ENCODE measurements at regions not wholly inside any gene's neighbourhood (a gene's known extent, or its start where the extent isn't known, plus 50 kb on each side); places are given as distances from the start of the nearest gene placed in this dataset.

- WGBS, 2 donors: 85 to 86% methylated on average over 6 of the region's 6 CpGs
These were observed 201.9 kb upstream of the PPARGC1A start for GRCh38 chr4:24091639-24092233.

GRCh38 chr4:24089851-24090534 is 200.1 kb upstream of the PPARGC1A start:
- WGBS, 2 donors: 70 to 76% methylated on average over 3 of the region's 3 CpGs
- no peak for DNase-seq
- Histone ChIP-seq H3K27me3 (no peaks in the 10 kb centered on the region), H3K9me3 (no peaks in the 10 kb centered on the region), H3K4me1 (no peaks in the 10 kb centered on the region), H3K36me3 (ENCODE audit: low read depth, missing control alignments) (no peaks in the 10 kb centered on the region), H3K27ac (no peak overlapping the region), H3K4me3 (no peak overlapping the region)
- intact Hi-C loops (cut with DNase I; ENCODE audit: low total_unique reads): no loop called here
- no peak for TF ChIP-seq POLR2A (IDR thresholded peaks at IDR 0.05)
- no peak for TF ChIP-seq CTCF (IDR thresholded peaks at IDR 0.05)

More at GRCh38 chr4:24091639-24092233, 201.9 kb upstream of the PPARGC1A start:
- Histone ChIP-seq H3K36me3 (ENCODE audit: low read depth, missing control alignments) (no peaks in the 10 kb centered on the region), H3K4me1 (no peaks in the 10 kb centered on the region), H3K27me3 (no peaks in the 10 kb centered on the region), H3K9me3 (no peaks in the 10 kb centered on the region), H3K27ac (no peak overlapping the region), H3K4me3 (no peak overlapping the region)
- DNase-seq: no peak
- TF ChIP-seq CTCF (IDR thresholded peaks at IDR 0.05): no peak
- no peak for TF ChIP-seq POLR2A (IDR thresholded peaks at IDR 0.05)
- intact Hi-C loops (cut with DNase I; ENCODE audit: low total_unique reads): no loop called here

- DNase-seq: no peak
- no peak for TF ChIP-seq POLR2A (IDR thresholded peaks at IDR 0.05)
- no peak for TF ChIP-seq CTCF (IDR thresholded peaks at IDR 0.05)
- no peaks in the 10 kb centered on the region for H3K9me3 ChIP-seq
- H3K27me3 ChIP-seq: no peaks in the 10 kb centered on the region
- H3K36me3 ChIP-seq (ENCODE audit: low read depth, missing control alignments): no peaks in the 10 kb centered on the region
- WGBS, 2 donors: 82 to 85% methylated on average over 2 of the region's 2 CpGs
- no peak overlapping the region for H3K27ac ChIP-seq
- H3K4me3 ChIP-seq: no peak overlapping the region
- H3K4me1 ChIP-seq: no peaks in the 10 kb centered on the region
- intact Hi-C loops (cut with DNase I; ENCODE audit: low total_unique reads): no loop called here
These were observed 191.0 kb upstream of the PPARGC1A start for GRCh38 chr4:24080871-24081270.

GRCh38 chr4:24078347-24078962 is 188.6 kb upstream of the PPARGC1A start:
- intact Hi-C loops (cut with DNase I; ENCODE audit: low total_unique reads): no loop called here
- no peaks in the 10 kb centered on the region for H3K4me1 ChIP-seq
- 94 to 99% methylated on average over 2 of the region's 2 CpGs for whole genome bisulfite sequencing, 2 donors
- no peaks in the 10 kb centered on the region for H3K27me3 ChIP-seq
- no peaks in the 10 kb centered on the region for H3K36me3 ChIP-seq (ENCODE audit: low read depth, missing control alignments)
- no peak overlapping the region for H3K27ac ChIP-seq
- no peaks in the 10 kb centered on the region for H3K9me3 ChIP-seq
- DNase-seq: no peak
- TF ChIP-seq POLR2A (IDR thresholded peaks at IDR 0.05) (no peak), CTCF (IDR thresholded peaks at IDR 0.05) (no peak)
- no peak overlapping the region for H3K4me3 ChIP-seq
